ENCODE measurements at regions not wholly inside any gene's neighbourhood (a gene's known extent, or its start where the extent isn't known, plus 50 kb on each side); places are given as distances from the start of the nearest gene placed in this dataset.

GRCh38 chr6:147751232-147751631, 242.7 kb downstream of the SAMD5 start:
- Histone ChIP-seq H3K9me3 (ENCODE audit: control insufficient read depth in 2 of 2, insufficient read depth in 1 of 2, low read length in 1 of 2) (no peaks in the 10 kb centered on the region), H3K27ac (ENCODE audit: low read depth in 1 of 2, low read length in 1 of 2) (no peak overlapping the region), H3K4me1 (ENCODE audit: control insufficient read depth in 2 of 2, insufficient read depth in 2 of 2, low read length in 2 of 2) (no peaks in the 10 kb centered on the region), H3K36me3 (ENCODE audit: control insufficient read depth in 2 of 2, insufficient read depth in 2 of 2, low read length in 1 of 2) (no peaks in the 10 kb centered on the region), H3K27me3 (ENCODE audit: control insufficient read depth in 2 of 2, insufficient read depth in 1 of 2, low read length in 1 of 2) (no peaks in the 10 kb centered on the region), H3K4me3 (ENCODE audit: low read length in 2 of 2) (no peak overlapping the region)
- WGBS, result 96% methylated on average over 6 of the region's 6 CpGs
- no peak for DNase-seq (ENCODE audit: low read depth in 6 of 9, low spot score in 9 of 9)

GRCh38 chr6:147752689-147753403, 244.4 kb downstream of the SAMD5 start:
- Histone ChIP-seq H3K27me3 (ENCODE audit: control insufficient read depth in 2 of 2, insufficient read depth in 1 of 2, low read length in 1 of 2) (no peaks in the 10 kb centered on the region), H3K4me1 (ENCODE audit: control insufficient read depth in 2 of 2, insufficient read depth in 2 of 2, low read length in 2 of 2) (no peaks in the 10 kb centered on the region), H3K4me3 (ENCODE audit: low read length in 2 of 2) (no peak overlapping the region), H3K9me3 (ENCODE audit: control insufficient read depth in 2 of 2, insufficient read depth in 1 of 2, low read length in 1 of 2) (no peaks in the 10 kb centered on the region), H3K27ac (ENCODE audit: low read depth in 1 of 2, low read length in 1 of 2) (no peak overlapping the region), H3K36me3 (ENCODE audit: control insufficient read depth in 2 of 2, insufficient read depth in 2 of 2, low read length in 1 of 2) (no peaks in the 10 kb centered on the region)
- DNase-seq (ENCODE audit: low read depth in 6 of 9, low spot score in 9 of 9), result no peak
- 93% methylated on average over 4 of the region's 4 CpGs for WGBS

GRCh38 chr6:147755999-147756398, 247.5 kb downstream of the SAMD5 start:
- H3K4me3 ChIP-seq (ENCODE audit: low read length in 2 of 2), result no peak overlapping the region
- H3K4me1 ChIP-seq (ENCODE audit: control insufficient read depth in 2 of 2, insufficient read depth in 2 of 2, low read length in 2 of 2), result no peaks in the 10 kb centered on the region
- no peaks in the 10 kb centered on the region for H3K27me3 ChIP-seq (ENCODE audit: control insufficient read depth in 2 of 2, insufficient read depth in 1 of 2, low read length in 1 of 2)
- H3K36me3 ChIP-seq (ENCODE audit: control insufficient read depth in 2 of 2, insufficient read depth in 2 of 2, low read length in 1 of 2), result no peaks in the 10 kb centered on the region
- H3K9me3 ChIP-seq (ENCODE audit: control insufficient read depth in 2 of 2, insufficient read depth in 1 of 2, low read length in 1 of 2), result no peaks in the 10 kb centered on the region
- 89% methylated on average over 3 of the region's 3 CpGs for WGBS
- H3K27ac ChIP-seq (ENCODE audit: low read depth in 1 of 2, low read length in 1 of 2), result no peak overlapping the region
- DNase-seq (ENCODE audit: low read depth in 6 of 9, low spot score in 9 of 9), result no peak

- 88% methylated on average over 3 of the region's 3 CpGs for WGBS
- Histone ChIP-seq H3K4me3 (ENCODE audit: low read length in 2 of 2) (no peak overlapping the region), H3K4me1 (ENCODE audit: control insufficient read depth in 2 of 2, insufficient read depth in 2 of 2, low read length in 2 of 2) (no peaks in the 10 kb centered on the region), H3K36me3 (ENCODE audit: control insufficient read depth in 2 of 2, insufficient read depth in 2 of 2, low read length in 1 of 2) (no peaks in the 10 kb centered on the region), H3K9me3 (ENCODE audit: control insufficient read depth in 2 of 2, insufficient read depth in 1 of 2, low read length in 1 of 2) (no peaks in the 10 kb centered on the region), H3K27me3 (ENCODE audit: control insufficient read depth in 2 of 2, insufficient read depth in 1 of 2, low read length in 1 of 2) (no peaks in the 10 kb centered on the region), H3K27ac (ENCODE audit: low read depth in 1 of 2, low read length in 1 of 2) (no peak overlapping the region)
- DNase-seq (ENCODE audit: low read depth in 6 of 9, low spot score in 9 of 9), result no peak
Measured at GRCh38 chr6:147756891-147757290, 248.4 kb downstream of the SAMD5 start.

GRCh38 chr6:147757291-147757690, 248.8 kb downstream of the SAMD5 start:
- DNase-seq (ENCODE audit: low read depth in 6 of 9, low spot score in 9 of 9), result no peak
- H3K9me3 ChIP-seq (ENCODE audit: control insufficient read depth in 2 of 2, insufficient read depth in 1 of 2, low read length in 1 of 2), result no peaks in the 10 kb centered on the region
- H3K4me3 ChIP-seq (ENCODE audit: low read length in 2 of 2), result no peak overlapping the region
- no peaks in the 10 kb centered on the region for H3K4me1 ChIP-seq (ENCODE audit: control insufficient read depth in 2 of 2, insufficient read depth in 2 of 2, low read length in 2 of 2)
- no peaks in the 10 kb centered on the region for H3K27me3 ChIP-seq (ENCODE audit: control insufficient read depth in 2 of 2, insufficient read depth in 1 of 2, low read length in 1 of 2)
- H3K27ac ChIP-seq (ENCODE audit: low read depth in 1 of 2, low read length in 1 of 2), result no peak overlapping the region
- H3K36me3 ChIP-seq (ENCODE audit: control insufficient read depth in 2 of 2, insufficient read depth in 2 of 2, low read length in 1 of 2), result no peaks in the 10 kb centered on the region

GRCh38 chr6:147758303-147758702, 249.8 kb downstream of the SAMD5 start:
- WGBS, result 95% methylated on average over 2 of the region's 2 CpGs

GRCh38 chr6:147759093-147759492, 250.6 kb downstream of the SAMD5 start:
- WGBS, result 96% methylated on average over 3 of the region's 3 CpGs

More at GRCh38 chr6:147758303-147758702, 249.8 kb downstream of the SAMD5 start:
- Histone ChIP-seq H3K27me3 (ENCODE audit: control insufficient read depth in 2 of 2, insufficient read depth in 1 of 2, low read length in 1 of 2) (no peaks in the 10 kb centered on the region), H3K4me1 (ENCODE audit: control insufficient read depth in 2 of 2, insufficient read depth in 2 of 2, low read length in 2 of 2) (no peaks in the 10 kb centered on the region), H3K4me3 (ENCODE audit: low read length in 2 of 2) (no peak overlapping the region), H3K27ac (ENCODE audit: low read depth in 1 of 2, low read length in 1 of 2) (no peak overlapping the region), H3K9me3 (ENCODE audit: control insufficient read depth in 2 of 2, insufficient read depth in 1 of 2, low read length in 1 of 2) (no peaks in the 10 kb centered on the region), H3K36me3 (ENCODE audit: control insufficient read depth in 2 of 2, insufficient read depth in 2 of 2, low read length in 1 of 2) (no peaks in the 10 kb centered on the region)
- no peak for DNase-seq (ENCODE audit: low read depth in 6 of 9, low spot score in 9 of 9)

GRCh38 chr6:147759536-147759935, 251.0 kb downstream of the SAMD5 start:
- Histone ChIP-seq H3K4me3 (ENCODE audit: low read length in 2 of 2) (no peak overlapping the region), H3K27ac (ENCODE audit: low read depth in 1 of 2, low read length in 1 of 2) (no peak overlapping the region), H3K4me1 (ENCODE audit: control insufficient read depth in 2 of 2, insufficient read depth in 2 of 2, low read length in 2 of 2) (no peaks in the 10 kb centered on the region), H3K27me3 (ENCODE audit: control insufficient read depth in 2 of 2, insufficient read depth in 1 of 2, low read length in 1 of 2) (no peaks in the 10 kb centered on the region), H3K9me3 (ENCODE audit: control insufficient read depth in 2 of 2, insufficient read depth in 1 of 2, low read length in 1 of 2) (no peaks in the 10 kb centered on the region), H3K36me3 (ENCODE audit: control insufficient read depth in 2 of 2, insufficient read depth in 2 of 2, low read length in 1 of 2) (no peaks in the 10 kb centered on the region)
- DNase-seq (ENCODE audit: low read depth in 6 of 9, low spot score in 9 of 9), result no peak

More at GRCh38 chr6:147759093-147759492, 250.6 kb downstream of the SAMD5 start:
- H3K36me3 ChIP-seq (ENCODE audit: control insufficient read depth in 2 of 2, insufficient read depth in 2 of 2, low read length in 1 of 2), result no peaks in the 10 kb centered on the region
- no peak for DNase-seq (ENCODE audit: low read depth in 6 of 9, low spot score in 9 of 9)
- no peaks in the 10 kb centered on the region for H3K27me3 ChIP-seq (ENCODE audit: control insufficient read depth in 2 of 2, insufficient read depth in 1 of 2, low read length in 1 of 2)
- no peak overlapping the region for H3K4me3 ChIP-seq (ENCODE audit: low read length in 2 of 2)
- no peaks in the 10 kb centered on the region for H3K9me3 ChIP-seq (ENCODE audit: control insufficient read depth in 2 of 2, insufficient read depth in 1 of 2, low read length in 1 of 2)
- H3K27ac ChIP-seq (ENCODE audit: low read depth in 1 of 2, low read length in 1 of 2), result no peak overlapping the region
- H3K4me1 ChIP-seq (ENCODE audit: control insufficient read depth in 2 of 2, insufficient read depth in 2 of 2, low read length in 2 of 2), result no peaks in the 10 kb centered on the region

GRCh38 chr6:147765541-147765940, 257.1 kb downstream of the SAMD5 start:
- WGBS, result 95% methylated on average over 5 of the region's 5 CpGs
- Histone ChIP-seq H3K9me3 (ENCODE audit: control insufficient read depth in 2 of 2, insufficient read depth in 1 of 2, low read length in 1 of 2) (no peaks in the 10 kb centered on the region), H3K36me3 (ENCODE audit: control insufficient read depth in 2 of 2, insufficient read depth in 2 of 2, low read length in 1 of 2) (no peaks in the 10 kb centered on the region), H3K4me1 (ENCODE audit: control insufficient read depth in 2 of 2, insufficient read depth in 2 of 2, low read length in 2 of 2) (no peaks in the 10 kb centered on the region), H3K27me3 (ENCODE audit: control insufficient read depth in 2 of 2, insufficient read depth in 1 of 2, low read length in 1 of 2) (no peaks in the 10 kb centered on the region), H3K4me3 (ENCODE audit: low read length in 2 of 2) (no peak overlapping the region), H3K27ac (ENCODE audit: low read depth in 1 of 2, low read length in 1 of 2) (no peak overlapping the region)
- DNase-seq (ENCODE audit: low read depth in 6 of 9, low spot score in 9 of 9), result no peak

All from thymus (tissue), 11 donors.